Spinal cord (tissue), 9 donors: ENCODE measurements at regions not wholly inside any gene's neighbourhood (a gene's known extent, or its start where the extent isn't known, plus 50 kb on each side); places are given as distances from the start of the nearest gene placed in this dataset.
"Not testable (repeated sequence)": the region's sequence is repeated elsewhere in the genome, so short reads cannot be mapped to it uniquely, and the experiment has no call there.

ENCODE experiments used
- DNase-seq, 6 donors: peaks; one replicate each; pipeline versions ENCODE4 v3.0.0 to v3.0.0-alpha.2; 2013 to 2015; ENCODE audit warnings: low spot score in 6 of 6, low read depth in 4 of 6
- H3K27ac ChIP-seq: one replicate; pipeline ENCODE4 v1.5.1; 2013; ENCODE audit warnings: low read depth, low read length, control low read depth
- H3K27me3 ChIP-seq: one replicate; pipeline ENCODE4 v1.6.1; 2013; ENCODE audit warnings: low read length; ENCODE audit not compliant: control insufficient read depth, insufficient read depth
- H3K36me3 ChIP-seq: one replicate; pipeline ENCODE4 v1.6.1; 2013; ENCODE audit warnings: low read length; ENCODE audit not compliant: control insufficient read depth, insufficient read depth
- H3K4me1 ChIP-seq: one replicate; pipeline ENCODE4 v1.6.1; 2013; ENCODE audit warnings: low read length; ENCODE audit not compliant: control insufficient read depth, insufficient read depth
- H3K4me3 ChIP-seq: one replicate; pipeline ENCODE4 v1.5.1; 2013; ENCODE audit warnings: low read depth, low read length, control low read depth
- H3K9me3 ChIP-seq: one replicate; pipeline ENCODE4 v1.6.1; 2013; ENCODE audit warnings: low read length; ENCODE audit not compliant: control insufficient read depth, insufficient read depth
- WGBS: methylation state at CpG from one replicate; pipeline ENCODE4 v1.1.5; 2013; ENCODE audit warnings: missing lambda C conversion rate; ENCODE audit not compliant: insufficient coverage; 5-methylcytosine and 5-hydroxymethylcytosine counted together
- donor health status: healthy.

DNA sequence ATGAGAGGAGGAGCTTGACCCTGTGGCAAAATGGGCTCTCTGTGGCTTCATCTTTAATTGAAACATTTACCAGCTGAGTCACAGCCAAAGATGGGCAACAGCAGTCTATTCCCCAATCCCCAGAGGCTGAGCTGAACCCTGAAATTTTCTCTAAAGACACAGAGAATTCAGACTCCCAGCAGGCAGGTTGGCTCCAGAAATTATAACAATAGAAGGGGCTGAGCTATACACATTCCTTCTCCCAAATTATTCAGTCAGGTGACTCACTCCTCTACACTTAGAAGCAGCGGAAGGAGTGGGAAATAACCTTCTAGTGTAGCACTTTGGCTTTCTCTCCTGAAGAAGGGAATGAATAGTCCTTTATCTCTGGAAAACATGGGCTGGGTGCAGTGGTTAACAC lies 264.3 kb upstream of the ARHGEF26 start:
- Histone ChIP-seq H3K9me3 (no peaks in the 10 kb centered on the region), H3K4me3 (no peak overlapping the region), H3K4me1 (no peaks in the 10 kb centered on the region), H3K27ac (no peak overlapping the region), H3K36me3 (no peaks in the 10 kb centered on the region), H3K27me3 (no peaks in the 10 kb centered on the region)
- no CpG with 5 or more reads among the region's 1 CpG for WGBS
- DNase-seq: no peak

DNA sequence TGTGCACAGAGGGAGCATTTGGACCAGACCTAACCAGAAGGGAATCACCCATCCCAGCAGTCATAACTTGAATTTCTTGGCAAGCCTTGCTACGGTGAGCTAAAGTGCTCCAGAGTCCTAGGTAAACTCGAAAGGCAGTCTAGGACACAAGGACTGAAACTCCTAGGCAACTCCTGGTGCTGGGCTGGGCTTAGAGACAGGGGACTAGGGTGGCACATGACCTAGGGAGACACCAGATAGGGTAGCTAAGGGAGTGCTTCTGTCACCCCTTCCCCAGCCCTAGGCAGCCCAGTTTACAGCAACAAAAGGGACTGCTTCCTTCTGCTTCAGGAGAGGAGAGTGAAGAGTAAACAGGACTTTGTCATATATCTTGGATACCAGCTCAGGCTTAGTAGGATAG lies 256.4 kb upstream of the ARHGEF26 start:
- Histone ChIP-seq H3K9me3 (no peaks in the 10 kb centered on the region), H3K27ac (no peak overlapping the region), H3K36me3 (no peaks in the 10 kb centered on the region), H3K4me3 (no peak overlapping the region), H3K4me1 (no peaks in the 10 kb centered on the region), H3K27me3 (no peaks in the 10 kb centered on the region)
- no peak for DNase-seq
- 72% methylated on average over 2 of the region's 2 CpGs for WGBS

DNA sequence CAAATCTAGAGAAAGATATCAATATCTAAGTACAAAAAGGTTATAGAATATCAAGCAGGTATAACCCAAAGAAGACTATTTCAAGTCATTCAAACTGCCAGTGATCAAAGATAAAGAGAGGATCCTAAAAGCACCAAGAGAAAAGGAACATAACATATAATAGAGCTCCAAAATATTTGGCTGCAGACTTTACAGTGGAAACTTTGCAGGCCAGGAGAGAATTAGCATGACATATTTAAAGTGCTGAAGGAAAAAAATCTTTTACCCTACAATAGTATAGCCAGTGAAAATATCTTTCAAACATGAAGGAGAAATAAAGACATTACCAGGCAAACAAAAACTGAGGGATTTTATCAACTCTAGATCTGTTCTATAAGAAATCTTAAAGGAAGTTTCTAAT lies 254.3 kb upstream of the ARHGEF26 start:
- Histone ChIP-seq H3K9me3 (no peaks in the 10 kb centered on the region), H3K27ac (no peak overlapping the region), H3K36me3 (no peaks in the 10 kb centered on the region), H3K4me1 (no peaks in the 10 kb centered on the region), H3K27me3 (no peaks in the 10 kb centered on the region), H3K4me3 (no peak overlapping the region)
- DNase-seq: no peak

DNA sequence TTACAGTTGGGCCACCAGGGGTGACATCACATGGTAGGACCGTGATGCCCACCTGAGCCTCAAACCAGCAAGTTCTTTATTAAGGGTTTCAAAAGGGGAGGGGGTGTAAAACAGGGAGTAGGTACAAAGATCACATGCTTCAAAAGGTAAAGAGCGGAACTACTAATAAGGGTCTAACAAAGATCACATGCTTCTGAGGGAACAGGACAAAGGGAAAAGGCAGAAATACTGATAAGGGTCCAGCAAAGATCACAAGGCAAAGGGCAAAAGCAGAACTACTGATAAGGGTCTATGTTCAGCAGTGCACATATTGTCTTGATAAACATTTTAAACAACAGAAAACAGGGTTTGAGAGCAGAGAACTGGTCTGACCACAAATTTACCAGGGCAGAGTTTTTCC lies 246.8 kb upstream of the ARHGEF26 start:
- not testable (repeated sequence) for H3K27ac ChIP-seq, H3K4me1 ChIP-seq, H3K36me3 ChIP-seq, DNase-seq, H3K4me3 ChIP-seq, H3K27me3 ChIP-seq, H3K9me3 ChIP-seq
- 96% methylated on average over 2 of the region's 2 CpGs for WGBS

DNA sequence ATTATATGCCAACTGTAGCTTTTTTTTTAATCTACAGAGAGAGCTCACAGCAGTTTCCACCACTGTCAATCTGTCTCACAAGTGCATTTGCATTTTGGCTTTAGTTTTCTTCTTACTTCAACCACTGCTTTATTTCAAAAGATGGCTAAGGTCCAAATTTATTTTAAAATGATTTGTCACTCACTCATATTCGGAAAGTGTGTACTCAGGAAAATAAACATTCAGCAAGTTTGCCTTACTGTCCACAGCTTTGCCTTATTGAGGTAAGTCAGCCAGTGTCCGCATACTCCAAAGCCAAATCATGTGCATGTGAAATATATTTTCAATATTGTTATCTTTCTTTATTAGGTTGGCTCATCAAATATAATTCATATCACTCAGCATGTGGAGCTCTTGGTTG lies 240.7 kb upstream of the ARHGEF26 start:
- WGBS: no CpG with 5 or more reads among the region's 2 CpGs
- no peaks in the 10 kb centered on the region for H3K9me3 ChIP-seq
- H3K4me1 ChIP-seq: no peaks in the 10 kb centered on the region
- no peaks in the 10 kb centered on the region for H3K36me3 ChIP-seq
- DNase-seq: peak in 1 of 6 donors; percentile 32
- H3K27me3 ChIP-seq: no peaks in the 10 kb centered on the region
- H3K27ac ChIP-seq: no peak overlapping the region
- no peak overlapping the region for H3K4me3 ChIP-seq

DNA sequence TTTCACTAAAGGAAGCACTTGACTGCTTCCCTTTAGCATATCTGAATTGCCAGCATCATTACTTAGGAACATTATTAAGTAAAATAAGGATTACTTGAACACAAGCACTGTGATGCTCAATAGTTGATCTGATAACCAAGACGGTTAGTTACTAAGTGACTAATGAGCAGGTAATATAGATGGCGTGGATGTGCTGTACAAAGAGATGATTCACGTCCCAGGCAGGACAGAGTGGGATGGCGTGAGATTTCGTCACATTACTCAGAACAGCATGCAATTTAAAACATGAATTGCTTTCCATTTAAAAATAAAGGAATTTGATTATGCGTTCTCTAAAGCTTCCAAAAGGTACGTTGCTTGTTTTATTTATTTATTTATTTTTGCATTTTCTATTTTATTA lies 240.0 kb upstream of the ARHGEF26 start:
- WGBS: 86% methylated on average over 1 of the region's 7 CpGs
- DNase-seq: no peak
- Histone ChIP-seq H3K36me3 (no peaks in the 10 kb centered on the region), H3K27ac (no peak overlapping the region), H3K4me1 (no peaks in the 10 kb centered on the region), H3K27me3 (no peaks in the 10 kb centered on the region), H3K9me3 (no peaks in the 10 kb centered on the region), H3K4me3 (no peak overlapping the region)

DNA sequence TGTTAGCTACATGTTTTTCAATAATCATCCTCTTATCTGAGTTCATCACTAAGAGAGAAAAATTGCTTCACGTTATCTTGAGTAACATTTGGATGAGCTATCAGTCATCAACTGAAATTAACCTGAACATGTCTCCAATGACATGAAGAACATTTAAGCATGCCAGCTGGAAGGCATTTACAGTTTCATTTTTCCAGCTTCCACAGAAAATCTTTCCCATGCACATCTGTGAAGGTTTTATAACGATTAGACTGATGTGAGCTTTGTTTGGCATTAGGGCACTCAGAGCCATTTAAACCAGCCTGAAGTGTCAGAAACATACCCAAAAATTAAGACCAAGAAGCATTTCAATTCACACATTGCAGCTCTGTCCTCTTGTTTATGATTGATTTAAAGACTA lies 235.8 kb upstream of the ARHGEF26 start:
- DNase-seq: peak in 1 of 6 donors; percentile 68
- Histone ChIP-seq H3K9me3 (no peaks in the 10 kb centered on the region), H3K36me3 (no peaks in the 10 kb centered on the region), H3K27me3 (no peaks in the 10 kb centered on the region), H3K4me1 (no peaks in the 10 kb centered on the region), H3K4me3 (no peak overlapping the region), H3K27ac (no peak overlapping the region)
- no CpG with 5 or more reads among the region's 2 CpGs for WGBS

DNA sequence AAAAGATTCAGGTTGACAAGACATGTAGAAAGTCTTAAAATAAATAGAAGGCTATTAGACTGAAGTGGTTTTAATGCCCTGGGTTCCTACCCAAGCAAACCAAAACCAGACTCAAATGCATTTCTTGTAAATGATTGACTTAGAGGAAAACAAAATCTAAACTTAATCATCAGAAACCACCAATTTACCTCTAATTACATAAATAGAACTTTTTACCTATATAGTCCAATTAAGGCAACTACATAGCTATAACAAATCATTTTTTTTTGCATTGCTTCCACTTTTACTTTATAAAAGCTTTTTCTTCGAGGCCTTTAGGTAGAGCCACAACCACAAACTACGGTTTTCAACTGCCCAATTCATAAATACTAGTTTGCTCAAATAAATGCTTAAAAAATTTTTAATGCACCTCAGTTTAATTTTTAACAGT lies 231.3 kb upstream of the ARHGEF26 start:
- H3K4me3 ChIP-seq: no peak overlapping the region
- H3K36me3 ChIP-seq: no peaks in the 10 kb centered on the region
- no peaks in the 10 kb centered on the region for H3K4me1 ChIP-seq
- no CpG with 5 or more reads among the region's 2 CpGs for WGBS
- no peak for DNase-seq
- H3K27ac ChIP-seq: no peak overlapping the region
- H3K9me3 ChIP-seq: no peaks in the 10 kb centered on the region
- H3K27me3 ChIP-seq: no peaks in the 10 kb centered on the region

DNA sequence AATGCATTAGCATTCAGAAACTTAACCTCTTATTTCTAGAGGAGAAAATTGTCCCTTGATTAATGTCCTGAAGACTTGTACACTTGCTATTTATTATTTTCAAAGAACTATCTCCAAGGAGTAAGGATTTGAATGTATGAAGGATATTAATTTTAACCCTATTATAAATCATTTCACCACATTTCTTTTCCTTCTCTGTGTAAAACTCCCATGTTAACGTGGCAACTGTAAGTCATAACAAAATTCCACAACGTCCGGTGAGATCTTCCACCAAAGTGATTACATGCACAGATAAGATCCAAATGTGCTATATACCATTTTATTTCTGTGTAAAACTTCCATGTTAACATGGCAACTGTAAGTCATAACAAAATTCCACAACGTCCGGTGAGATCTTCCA lies 229.1 kb upstream of the ARHGEF26 start:
- DNase-seq: no peak
- Histone ChIP-seq H3K9me3 (no peaks in the 10 kb centered on the region), H3K27me3 (no peaks in the 10 kb centered on the region), H3K4me1 (no peaks in the 10 kb centered on the region), H3K4me3 (no peak overlapping the region), H3K36me3 (no peaks in the 10 kb centered on the region), H3K27ac (no peak overlapping the region)
- WGBS: no CpG with 5 or more reads among the region's 5 CpGs

DNA sequence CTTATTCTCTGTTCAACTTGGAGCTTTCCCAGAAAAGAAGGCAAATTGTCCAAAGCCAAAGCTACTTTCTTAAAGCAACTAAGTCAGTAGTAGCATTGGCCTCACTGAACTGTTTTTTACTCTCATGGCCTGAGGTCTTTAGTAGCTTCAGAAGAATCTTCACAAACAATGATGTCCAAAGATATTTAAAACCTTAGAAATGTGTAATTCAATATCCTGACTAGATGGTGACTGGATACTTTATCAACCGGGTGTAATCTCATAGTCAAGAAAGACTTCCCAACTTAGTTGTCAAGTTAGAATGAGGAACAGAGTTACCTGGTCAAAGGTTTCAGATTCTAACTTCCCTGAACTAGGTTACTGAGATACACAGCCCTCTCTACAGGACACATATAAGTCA lies 226.3 kb upstream of the ARHGEF26 start:
- Histone ChIP-seq H3K27me3 (no peaks in the 10 kb centered on the region), H3K4me1 (no peaks in the 10 kb centered on the region), H3K4me3 (no peak overlapping the region), H3K27ac (no peak overlapping the region), H3K36me3 (no peaks in the 10 kb centered on the region), H3K9me3 (no peaks in the 10 kb centered on the region)
- WGBS: no CpG with 5 or more reads among the region's 1 CpG
- no peak for DNase-seq
